Loucy (cell line): ENCODE measurements at regions not wholly inside any gene's neighbourhood (a gene's known extent, or its start where the extent isn't known, plus 50 kb on each side); places are given as distances from the start of the nearest gene placed in this dataset.
A peak's percentile ranks its signal among the peaks of the same experiment; 100 is the strongest.

ENCODE experiments used
- H2AFZ ChIP-seq: fragments of 200-600 bp; sonication (generic); 2 replicates; pipeline ENCODE4 v1.6.0; 2016; ENCODE audit warnings: antibody characterized with exemption, mild to moderate bottlenecking, low read length, moderate library complexity
- H3F3A ChIP-seq: fragments of 200-600 bp; 2 replicates; pipeline ENCODE4 v1.6.0; 2016; ENCODE audit warnings: antibody characterized with exemption, low read depth, mild to moderate bottlenecking
- H3K27me3 ChIP-seq: fragments of 200-600 bp; sonication (generic); 2 replicates; pipeline ENCODE4 v1.6.1; 2014; ENCODE audit warnings: low read length, mild to moderate bottlenecking; ENCODE audit not compliant: insufficient read depth, poor library complexity, severe bottlenecking
- H3K36me3 ChIP-seq: fragments of 200-600 bp; sonication (generic); 2 replicates; pipeline ENCODE4 v1.6.1; 2016; ENCODE audit warnings: low read length; ENCODE audit not compliant: insufficient read depth
- H3K4me1 ChIP-seq: fragments of 200-600 bp; sonication (generic); 2 replicates; pipeline ENCODE4 v1.5.1; 2014; ENCODE audit warnings: low read length, mild to moderate bottlenecking; ENCODE audit not compliant: insufficient read depth, poor library complexity, severe bottlenecking
- H3K4me2 ChIP-seq: fragments of 200-600 bp; sonication (generic); 2 replicates; pipeline ENCODE4 v1.6.0; 2014; ENCODE audit warnings: antibody characterized with exemption, low read length, low read depth, mild to moderate bottlenecking; ENCODE audit not compliant: poor library complexity, severe bottlenecking
- H3K4me3 ChIP-seq: fragments of 200-600 bp; sonication (generic); 2 replicates; pipeline ENCODE4 v1.5.1; 2014; ENCODE audit warnings: low read length, mild to moderate bottlenecking, mixed read lengths; ENCODE audit not compliant: poor library complexity, severe bottlenecking
- H3K79me2 ChIP-seq: fragments of 200-600 bp; sonication (generic); 2 replicates; pipeline ENCODE4 v1.6.1; 2014; ENCODE audit warnings: low read length; ENCODE audit not compliant: insufficient read depth
- H3K9ac ChIP-seq: fragments of 200-600 bp; sonication (generic); 2 replicates; pipeline ENCODE4 v1.6.0; 2014; ENCODE audit warnings: mild to moderate bottlenecking, low read depth, low read length, moderate library complexity; ENCODE audit not compliant: poor library complexity, severe bottlenecking
- H3K9me2 ChIP-seq: fragments of 200-600 bp; sonication (generic); replicated peaks from 2 replicates; pipeline ENCODE4 v1.6.1; 2016; ENCODE audit warnings: low read depth, low read length, mixed read lengths
- H3K9me3 ChIP-seq: fragments of 200-600 bp; sonication (generic); 2 replicates; pipeline ENCODE4 v1.6.1; 2014; ENCODE audit warnings: mild to moderate bottlenecking, antibody characterized with exemption, low read length, low read depth; ENCODE audit not compliant: insufficient read depth
- H4K20me1 ChIP-seq: fragments of 200-600 bp; sonication (generic); 2 replicates; pipeline ENCODE4 v1.6.0; 2014; ENCODE audit warnings: antibody characterized with exemption, low read length, mild to moderate bottlenecking; ENCODE audit not compliant: insufficient read depth, poor library complexity, severe bottlenecking
- CTCF ChIP-seq: fragments of 200-600 bp; sonication (generic); conservative IDR thresholded peaks from 2 replicates; pipeline ENCODE4 v1.5.1; 2014; ENCODE audit warnings: mild to moderate bottlenecking, antibody characterized with exemption, low read length
- EZH2phosphoT487 ChIP-seq: fragments of 200-600 bp; IDR thresholded peaks from 2 replicates; pipeline ENCODE4 v1.6.1; 2018; ENCODE audit warnings: antibody characterized with exemption, mild to moderate bottlenecking, moderate library complexity, borderline replicate concordance

GRCh38 chr1:228935198-228935663 is 200.0 kb downstream of the RHOU start:
- no peak overlapping the region for H3K4me2 ChIP-seq
- H3K79me2 ChIP-seq, result no peaks in the 10 kb centered on the region
- no peak overlapping the region for H2AFZ ChIP-seq
- no peaks in the 10 kb centered on the region for H3K27me3 ChIP-seq
- H3K9me3 ChIP-seq, result no peaks in the 10 kb centered on the region
- no peak overlapping the region for H3K9ac ChIP-seq
- H3K36me3 ChIP-seq, result no peaks in the 10 kb centered on the region
- H3F3A ChIP-seq, result no peaks in the 10 kb centered on the region
- no peaks in the 10 kb centered on the region for H4K20me1 ChIP-seq
- H3K9me2 ChIP-seq, result no peaks in the 10 kb centered on the region
- no peak for TF ChIP-seq CTCF
- TF ChIP-seq EZH2phosphoT487, result no peak
- peaks cover 17% of the 10 kb centered on the region for H3K4me1 ChIP-seq
- H3K4me3 ChIP-seq, result no peak overlapping the region

GRCh38 chr1:228935855-228936727 is 200.8 kb downstream of the RHOU start:
- Histone ChIP-seq H3K4me2 (peak overlapping the region; percentile 11), H3K9me3 (no peaks in the 10 kb centered on the region), H3K36me3 (no peaks in the 10 kb centered on the region), H4K20me1 (no peaks in the 10 kb centered on the region), H3K79me2 (no peaks in the 10 kb centered on the region), H3K27me3 (no peaks in the 10 kb centered on the region), H3K4me3 (no peak overlapping the region), H3K9me2 (no peaks in the 10 kb centered on the region), H3K4me1 (peaks cover 17% of the 10 kb centered on the region), H2AFZ (no peak overlapping the region), H3F3A (no peaks in the 10 kb centered on the region), H3K9ac (no peak overlapping the region)
- TF ChIP-seq CTCF (no peak), EZH2phosphoT487 (no peak)

GRCh38 chr1:228936881-228937280 is 201.6 kb downstream of the RHOU start:
- H4K20me1 ChIP-seq, result no peaks in the 10 kb centered on the region
- H3F3A ChIP-seq, result no peaks in the 10 kb centered on the region
- no peaks in the 10 kb centered on the region for H3K27me3 ChIP-seq
- H3K4me3 ChIP-seq, result no peak overlapping the region
- no peaks in the 10 kb centered on the region for H3K36me3 ChIP-seq
- no peaks in the 10 kb centered on the region for H3K9me3 ChIP-seq
- no peak overlapping the region for H3K9ac ChIP-seq
- H3K79me2 ChIP-seq, result no peaks in the 10 kb centered on the region
- H3K9me2 ChIP-seq, result no peaks in the 10 kb centered on the region
- TF ChIP-seq CTCF (no peak), EZH2phosphoT487 (no peak)
- H3K4me2 ChIP-seq, result no peak overlapping the region
- peaks cover 17% of the 10 kb centered on the region for H3K4me1 ChIP-seq
- no peak overlapping the region for H2AFZ ChIP-seq
